SK-N-SH (cell line): ENCODE measurements at regions not wholly inside any gene's neighbourhood (a gene's known extent, or its start where the extent isn't known, plus 50 kb on each side); places are given as distances from the start of the nearest gene placed in this dataset.

Experiments used
- CHD2 ChIP-seq: fragments of 150-350 bp; IDR thresholded peaks from 2 replicates; pipeline ENCODE4 v1.6.1; 2018; ENCODE audit warnings: low read length; ENCODE audit not compliant: partially characterized antibody
- ELF1 ChIP-seq: IDR thresholded peaks from 2 replicates; pipeline ENCODE4 v1.4.0; 2012
- EP300 ChIP-seq, 2 experiments: IDR thresholded peaks; 2 replicates each; pipeline versions ENCODE4 v1.4.0 to v1.6.1; 2012; ENCODE audit warnings: borderline replicate concordance in 1 of 2, low read depth in 1 of 2, low read length in 1 of 2
- EZH2phosphoT487 ChIP-seq: fragments of 200-600 bp; sonication (generic); IDR thresholded peaks from 2 replicates; pipeline ENCODE4 v1.6.1; 2017; ENCODE audit warnings: low read depth, mixed run types, mild to moderate bottlenecking, antibody characterized with exemption, moderate library complexity, borderline replicate concordance
- JUND ChIP-seq: IDR thresholded peaks from 2 replicates; pipeline ENCODE4 v1.4.0; 2012
- POLR2AphosphoS5 ChIP-seq: IDR thresholded peaks from 2 replicates; pipeline ENCODE4 v1.6.1; 2012; ENCODE audit warnings: low read depth, low read length
- RAD21 ChIP-seq: IDR thresholded peaks from 2 replicates; pipeline ENCODE4 v1.6.1; 2012; ENCODE audit warnings: mild to moderate bottlenecking, low read length
- RXRA ChIP-seq: IDR thresholded peaks from 2 replicates; pipeline ENCODE4 v1.4.0; 2012; ENCODE audit warnings: low read depth, mild to moderate bottlenecking, borderline replicate concordance
- TAF1 ChIP-seq: IDR thresholded peaks from 2 replicates; pipeline ENCODE4 v1.6.1; 2012; ENCODE audit warnings: low read depth, mild to moderate bottlenecking, low read length, moderate library complexity, borderline replicate concordance
- YY1 ChIP-seq: IDR thresholded peaks from 2 replicates; pipeline ENCODE4 v1.4.0; 2012; ENCODE audit warnings: low read depth, mild to moderate bottlenecking
- TF ChIP-seq, protein P1 (sequence below): fragments of 200-600 bp; sonication (generic); IDR thresholded peaks from 2 replicates; pipeline ENCODE4 v1.6.1; 2017; ENCODE audit warnings: antibody characterized with exemption, mild to moderate bottlenecking, moderate library complexity
- TF ChIP-seq, protein P2 (sequence below): IDR thresholded peaks from 2 replicates; pipeline ENCODE4 v1.4.0; 2012; ENCODE audit warnings: low read depth

- TF ChIP-seq, protein P1, sequence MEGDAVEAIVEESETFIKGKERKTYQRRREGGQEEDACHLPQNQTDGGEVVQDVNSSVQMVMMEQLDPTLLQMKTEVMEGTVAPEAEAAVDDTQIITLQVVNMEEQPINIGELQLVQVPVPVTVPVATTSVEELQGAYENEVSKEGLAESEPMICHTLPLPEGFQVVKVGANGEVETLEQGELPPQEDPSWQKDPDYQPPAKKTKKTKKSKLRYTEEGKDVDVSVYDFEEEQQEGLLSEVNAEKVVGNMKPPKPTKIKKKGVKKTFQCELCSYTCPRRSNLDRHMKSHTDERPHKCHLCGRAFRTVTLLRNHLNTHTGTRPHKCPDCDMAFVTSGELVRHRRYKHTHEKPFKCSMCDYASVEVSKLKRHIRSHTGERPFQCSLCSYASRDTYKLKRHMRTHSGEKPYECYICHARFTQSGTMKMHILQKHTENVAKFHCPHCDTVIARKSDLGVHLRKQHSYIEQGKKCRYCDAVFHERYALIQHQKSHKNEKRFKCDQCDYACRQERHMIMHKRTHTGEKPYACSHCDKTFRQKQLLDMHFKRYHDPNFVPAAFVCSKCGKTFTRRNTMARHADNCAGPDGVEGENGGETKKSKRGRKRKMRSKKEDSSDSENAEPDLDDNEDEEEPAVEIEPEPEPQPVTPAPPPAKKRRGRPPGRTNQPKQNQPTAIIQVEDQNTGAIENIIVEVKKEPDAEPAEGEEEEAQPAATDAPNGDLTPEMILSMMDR = no peak
- TF ChIP-seq EP300 (IDR thresholded peaks at IDR 0.05; ENCODE audit: borderline replicate concordance in 1 of 2, low read depth in 1 of 2, low read length in 1 of 2) (no peak), YY1 (no peak), EZH2phosphoT487 (no peak), POLR2AphosphoS5 (no peak), RAD21 (no peak), TAF1 (no peak), JUND (no peak), RXRA (no peak), ELF1 (no peak), CHD2 (no peak)
- TF ChIP-seq, protein P2, sequence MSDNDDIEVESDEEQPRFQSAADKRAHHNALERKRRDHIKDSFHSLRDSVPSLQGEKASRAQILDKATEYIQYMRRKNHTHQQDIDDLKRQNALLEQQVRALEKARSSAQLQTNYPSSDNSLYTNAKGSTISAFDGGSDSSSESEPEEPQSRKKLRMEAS = no peak
These were observed 58.4 kb upstream of the SPAG16 start for GRCh38 chr2:213225866-213226265.
